ENCODE measurements at regions not wholly inside any gene's neighbourhood (a gene's known extent, or its start where the extent isn't known, plus 50 kb on each side); places are given as distances from the start of the nearest gene placed in this dataset.

DNA sequence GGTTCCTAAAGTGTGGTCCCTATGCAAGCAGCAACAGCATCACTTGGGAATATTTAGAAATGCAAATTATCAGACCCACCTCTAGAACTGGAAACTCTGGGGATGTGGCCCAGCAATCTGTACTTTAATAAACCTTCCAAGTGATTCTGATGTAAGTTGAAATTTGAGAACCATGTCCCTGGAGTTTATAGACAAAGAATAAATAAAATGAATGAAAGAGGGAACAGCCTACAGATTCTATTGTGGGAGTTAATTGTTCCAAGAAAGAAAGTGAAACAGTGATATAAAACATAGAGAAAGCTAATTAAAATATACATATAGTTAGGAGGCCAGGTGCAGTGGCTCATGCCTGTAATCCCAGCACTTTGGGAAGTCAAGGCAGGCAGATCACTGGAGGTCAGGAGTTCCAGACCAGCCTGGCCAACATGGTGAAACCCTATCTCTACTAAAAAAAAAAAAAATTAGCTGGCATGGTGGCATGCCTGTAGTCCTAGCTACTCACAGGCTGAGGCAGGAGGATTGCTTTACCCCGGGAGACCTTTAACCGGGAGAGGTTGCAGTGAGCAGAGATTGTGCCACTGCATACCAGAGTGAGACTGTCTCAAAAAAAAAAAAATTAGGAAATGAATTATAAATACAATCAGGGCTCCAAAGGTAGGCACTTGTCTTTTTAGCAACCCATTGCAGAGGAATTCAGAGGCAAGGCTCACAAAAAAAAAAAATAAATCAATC is 507.5 kb downstream of the NAV3 start:
- TF ChIP-seq, protein P1, sequence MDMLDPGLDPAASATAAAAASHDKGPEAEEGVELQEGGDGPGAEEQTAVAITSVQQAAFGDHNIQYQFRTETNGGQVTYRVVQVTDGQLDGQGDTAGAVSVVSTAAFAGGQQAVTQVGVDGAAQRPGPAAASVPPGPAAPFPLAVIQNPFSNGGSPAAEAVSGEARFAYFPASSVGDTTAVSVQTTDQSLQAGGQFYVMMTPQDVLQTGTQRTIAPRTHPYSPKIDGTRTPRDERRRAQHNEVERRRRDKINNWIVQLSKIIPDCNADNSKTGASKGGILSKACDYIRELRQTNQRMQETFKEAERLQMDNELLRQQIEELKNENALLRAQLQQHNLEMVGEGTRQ (IDR thresholded peaks at IDR 0.05; ENCODE audit: low read depth, low read length) = no peak
- TF ChIP-seq CTCF (conservative IDR thresholded peaks at IDR 0.05; ENCODE audit: low read depth, low read length) = no peak
- TF ChIP-seq POLR2A (IDR thresholded peaks at IDR 0.05; ENCODE audit: low read depth, low read length) = no peak
